Transverse colon (tissue), 4 donors: ENCODE measurements at regions not wholly inside any gene's neighbourhood (a gene's known extent, or its start where the extent isn't known, plus 50 kb on each side); places are given as distances from the start of the nearest gene placed in this dataset.
"Not testable (repeated sequence)": the region's sequence is repeated elsewhere in the genome, so short reads cannot be mapped to it uniquely, and the experiment has no call there.

Source experiments
- DNase-seq: peaks from one replicate; pipeline ENCODE4 v3.0.0-alpha.2; 2019
- H3K27ac ChIP-seq, 4 donors: fragments of 200-600 bp; sonication (generic); 2 replicates each; pipeline ENCODE4 v1.5.1; 2016 to 2018; ENCODE audit warnings: inconsistent platforms in 4 of 4
- H3K27me3 ChIP-seq: fragments of 200-600 bp; sonication (generic); 2 replicates; pipeline ENCODE4 v1.5.1; 2017; ENCODE audit warnings: inconsistent platforms
- H3K36me3 ChIP-seq, 4 donors: fragments of 200-600 bp; sonication (generic); 2 replicates each; pipeline ENCODE4 v1.5.1; 2017 to 2019; ENCODE audit warnings: inconsistent platforms in 4 of 4
- H3K4me1 ChIP-seq, 4 donors: fragments of 200-600 bp; sonication (generic); 2 replicates each; pipeline ENCODE4 v1.5.1; 2017 to 2020; ENCODE audit warnings: inconsistent platforms in 4 of 4
- H3K4me3 ChIP-seq, 4 donors: fragments of 200-600 bp; sonication (generic); 1 replicate in 1 of 4; 2 replicates in 3 of 4; pipeline versions ENCODE4 v1.5.1 to v1.6.1; 2017 to 2019; ENCODE audit warnings: inconsistent platforms in 4 of 4
- H3K9me3 ChIP-seq, 2 donors: fragments of 200-600 bp; sonication (generic); 2 replicates each; pipeline ENCODE4 v1.5.1; 2017 to 2019; ENCODE audit warnings: inconsistent platforms in 2 of 2
- EP300 ChIP-seq: sonication (generic); formaldehyde crosslinking; IDR thresholded peaks from one replicate; pipeline ENCODE4 v1.6.1; 2017; ENCODE audit warnings: antibody characterized with exemption, low read depth
- POLR2A ChIP-seq: fragments of 450-650 bp; IDR thresholded peaks from one replicate; pipeline ENCODE4 v1.6.1; 2016; ENCODE audit warnings: antibody characterized with exemption, mild to moderate bottlenecking, moderate library complexity
- POLR2AphosphoS5 ChIP-seq, 3 donors: sonication (generic); formaldehyde crosslinking; IDR thresholded peaks; one replicate each; pipeline ENCODE4 v1.6.1; 2016; ENCODE audit warnings: antibody characterized with exemption in 3 of 3
- WGBS, 2 donors: methylation state at CpG; one replicate each; pipeline ENCODE4 v1.1.5; 2018; ENCODE audit warnings: low coverage in 1 of 2; 5-methylcytosine and 5-hydroxymethylcytosine counted together
- in situ Hi-C, 4 donors: fragments of 200-750 bp; cut with MboI; loops; one replicate each; pipeline versions ENCODE4 v1.15.0 to v1.15.1; 2017; ENCODE audit warnings: low sequenced_read_pairs in 3 of 4, low pct_ligation_motif_present in 1 of 4, low pct_unique_long_range_greater_than_20kb in 1 of 4
- intact Hi-C: fragments of 100-400 bp; cut with DNase I; formaldehyde crosslinking; loops from one replicate; pipeline ENCODE4 v1.15.1; 2023; ENCODE audit warnings: low total_unique reads
- TF ChIP-seq, protein P1 (sequence below), 5 experiments: fragments of 200-600 bp in 3 of 5; fragments of 450-650 bp in 2 of 5; sonication (generic) in 3 of 5; IDR thresholded peaks; 1 replicate in 2 of 5; 2 replicates in 3 of 5; pipeline ENCODE4 v1.5.1; 2016 to 2017; ENCODE audit warnings: antibody characterized with exemption in 5 of 5, inconsistent platforms in 3 of 5, mild to moderate bottlenecking in 2 of 5, moderate library complexity in 1 of 5

DNA sequence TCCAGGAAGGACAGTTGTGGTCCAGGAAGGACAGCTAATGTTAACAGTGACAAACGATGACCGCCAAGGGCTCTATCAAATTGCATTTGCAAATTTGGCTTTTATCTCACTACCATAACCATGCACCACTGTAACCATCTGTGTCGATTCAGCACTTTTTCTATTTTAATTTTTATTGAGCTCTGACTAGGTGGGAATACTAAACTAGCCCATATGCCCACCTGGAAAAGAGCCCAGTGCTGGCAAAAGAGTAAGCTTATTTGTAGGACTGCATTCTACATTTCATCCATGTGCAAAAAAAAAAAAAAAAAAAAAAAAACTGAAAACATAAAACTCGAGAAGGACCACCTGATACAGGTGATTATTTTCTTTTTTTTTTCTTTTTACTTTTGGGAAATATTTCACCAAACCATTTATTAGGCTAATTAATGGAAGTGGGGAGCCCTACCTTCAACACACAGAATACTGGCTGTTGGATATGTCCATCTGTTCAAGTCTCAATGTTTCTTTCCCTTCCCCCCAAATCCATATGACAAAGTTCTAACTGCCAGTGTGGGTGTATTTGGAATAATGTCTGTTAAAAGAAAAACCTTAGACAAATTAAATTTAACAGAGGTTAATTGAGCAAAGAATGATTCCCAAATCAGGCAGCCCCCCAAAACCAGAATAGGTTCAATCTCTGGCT, 99.5 kb upstream of the MXRA5 start:
- DNase-seq, result no peak
- H3K9me3 ChIP-seq, result no peaks in the 10 kb centered on the region
- WGBS, 2 donors, result 50 to 80% methylated on average over 1 to 4 of the region's 4 CpGs
- no peaks in the 10 kb centered on the region for H3K4me1 ChIP-seq
- H3K27me3 ChIP-seq, result no peaks in the 10 kb centered on the region
- no peak overlapping the region for H3K27ac ChIP-seq
- intact Hi-C loops (no loop called here), in situ Hi-C loops (no loop called here)
- no peak overlapping the region for H3K4me3 ChIP-seq
- TF ChIP-seq POLR2A, result no peak
- no peak for TF ChIP-seq POLR2AphosphoS5 (IDR thresholded peaks at IDR 0.05)
- TF ChIP-seq EP300, result no peak
- TF ChIP-seq, protein P1, sequence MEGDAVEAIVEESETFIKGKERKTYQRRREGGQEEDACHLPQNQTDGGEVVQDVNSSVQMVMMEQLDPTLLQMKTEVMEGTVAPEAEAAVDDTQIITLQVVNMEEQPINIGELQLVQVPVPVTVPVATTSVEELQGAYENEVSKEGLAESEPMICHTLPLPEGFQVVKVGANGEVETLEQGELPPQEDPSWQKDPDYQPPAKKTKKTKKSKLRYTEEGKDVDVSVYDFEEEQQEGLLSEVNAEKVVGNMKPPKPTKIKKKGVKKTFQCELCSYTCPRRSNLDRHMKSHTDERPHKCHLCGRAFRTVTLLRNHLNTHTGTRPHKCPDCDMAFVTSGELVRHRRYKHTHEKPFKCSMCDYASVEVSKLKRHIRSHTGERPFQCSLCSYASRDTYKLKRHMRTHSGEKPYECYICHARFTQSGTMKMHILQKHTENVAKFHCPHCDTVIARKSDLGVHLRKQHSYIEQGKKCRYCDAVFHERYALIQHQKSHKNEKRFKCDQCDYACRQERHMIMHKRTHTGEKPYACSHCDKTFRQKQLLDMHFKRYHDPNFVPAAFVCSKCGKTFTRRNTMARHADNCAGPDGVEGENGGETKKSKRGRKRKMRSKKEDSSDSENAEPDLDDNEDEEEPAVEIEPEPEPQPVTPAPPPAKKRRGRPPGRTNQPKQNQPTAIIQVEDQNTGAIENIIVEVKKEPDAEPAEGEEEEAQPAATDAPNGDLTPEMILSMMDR (IDR thresholded peaks at IDR 0.05), result no peak
- no peaks in the 10 kb centered on the region for H3K36me3 ChIP-seq

DNA sequence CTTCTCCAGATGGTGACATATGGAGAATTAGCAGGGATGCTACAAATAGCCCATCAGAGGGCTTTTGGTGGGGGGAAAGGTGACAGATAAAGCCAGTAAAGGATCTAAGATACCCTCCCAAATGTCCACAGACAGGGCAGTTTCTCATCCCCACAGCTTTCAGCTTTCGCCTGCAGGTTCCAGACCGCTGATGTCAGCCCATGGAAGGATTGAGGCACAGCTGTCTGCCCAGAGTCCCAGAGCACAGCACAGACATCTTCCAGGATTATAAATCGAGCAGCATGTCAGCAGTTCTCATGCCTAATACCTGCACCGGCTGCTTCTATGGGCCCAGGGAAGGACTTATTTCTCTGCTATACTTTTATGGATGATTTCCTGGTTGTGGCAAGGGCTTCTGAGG, 96.7 kb upstream of the MXRA5 start:
- no peak overlapping the region for H3K4me3 ChIP-seq
- DNase-seq, result no peak
- intact Hi-C loops, result no loop called here
- no peaks in the 10 kb centered on the region for H3K27me3 ChIP-seq
- no peaks in the 10 kb centered on the region for H3K9me3 ChIP-seq
- no peaks in the 10 kb centered on the region for H3K4me1 ChIP-seq
- TF ChIP-seq POLR2A (no peak), EP300 (no peak), POLR2AphosphoS5 (IDR thresholded peaks at IDR 0.05) (no peak)
- TF ChIP-seq, protein P1 (IDR thresholded peaks at IDR 0.05), result no peak
- WGBS, 2 donors, result 69% methylated on average over 4 of the region's 4 CpGs; no CpG with 5 or more reads in 1 of the 2 donors
- no peak overlapping the region for H3K27ac ChIP-seq
- in situ Hi-C loops, result no loop called here
- no peaks in the 10 kb centered on the region for H3K36me3 ChIP-seq

DNA sequence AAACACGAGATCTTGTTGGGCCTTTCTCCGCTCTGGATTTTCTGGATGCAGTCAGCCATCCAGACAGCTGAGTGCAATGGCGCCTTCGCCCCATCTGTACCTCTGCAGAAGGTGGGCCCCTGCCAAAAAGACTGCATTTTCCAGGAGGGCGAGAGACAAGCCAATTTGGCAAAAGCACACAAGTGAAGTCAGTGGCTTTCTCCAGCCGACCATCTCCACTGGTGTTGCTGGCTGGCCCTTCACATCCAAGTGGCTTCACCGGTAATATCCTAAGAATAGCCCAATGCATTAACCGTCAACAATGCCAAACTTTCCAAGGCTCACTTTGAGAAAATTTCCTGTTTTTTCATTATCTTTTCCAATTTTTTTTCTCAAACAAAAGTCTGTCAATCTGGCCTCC, 96.2 kb upstream of the MXRA5 start:
- intact Hi-C loops (no loop called here), in situ Hi-C loops (no loop called here)
- WGBS, 2 donors, result 78% methylated on average over 8 of the region's 8 CpGs; no CpG with 5 or more reads in 1 of the 2 donors
- no peaks in the 10 kb centered on the region for H3K4me1 ChIP-seq
- no peaks in the 10 kb centered on the region for H3K27me3 ChIP-seq
- TF ChIP-seq EP300, result no peak
- no peak for TF ChIP-seq POLR2AphosphoS5 (IDR thresholded peaks at IDR 0.05)
- no peak for TF ChIP-seq POLR2A
- TF ChIP-seq, protein P1 (IDR thresholded peaks at IDR 0.05), result no peak
- no peaks in the 10 kb centered on the region for H3K36me3 ChIP-seq
- H3K9me3 ChIP-seq, result no peaks in the 10 kb centered on the region
- H3K27ac ChIP-seq, result no peak overlapping the region
- no peak overlapping the region for H3K4me3 ChIP-seq
- DNase-seq, result no peak

DNA sequence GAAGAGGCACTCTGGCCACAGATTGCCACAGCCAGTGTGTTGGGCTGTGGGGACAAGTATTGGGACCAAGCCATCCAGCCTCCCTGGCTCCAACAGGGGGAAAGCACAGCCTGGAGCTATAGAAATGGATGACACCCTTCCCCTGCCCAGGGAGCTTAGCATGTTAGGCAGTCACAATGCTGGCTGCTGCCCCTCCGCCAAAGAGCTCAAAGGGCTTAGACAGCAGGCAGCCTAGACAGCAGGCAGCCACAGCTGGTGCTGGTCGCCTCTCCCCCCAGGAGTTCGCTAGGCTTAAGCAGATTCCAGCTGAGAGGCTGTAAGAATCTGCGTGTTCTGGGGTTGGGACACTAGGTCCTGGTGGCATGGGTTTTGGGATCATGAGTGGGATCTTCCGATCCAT, 94.5 kb upstream of the MXRA5 start:
- H3K36me3 ChIP-seq, result no peaks in the 10 kb centered on the region
- H3K4me3 ChIP-seq, result no peak overlapping the region
- H3K9me3 ChIP-seq, result no peaks in the 10 kb centered on the region
- no peaks in the 10 kb centered on the region for H3K4me1 ChIP-seq
- in situ Hi-C loops (no loop called here), intact Hi-C loops (no loop called here)
- no peak overlapping the region for H3K27ac ChIP-seq
- no peak for DNase-seq
- TF ChIP-seq POLR2AphosphoS5 (IDR thresholded peaks at IDR 0.05) (no peak), POLR2A (no peak), EP300 (no peak)
- TF ChIP-seq, protein P1 (IDR thresholded peaks at IDR 0.05), result no peak
- no peaks in the 10 kb centered on the region for H3K27me3 ChIP-seq
- WGBS, 2 donors, result 95% methylated on average over 5 of the region's 5 CpGs; no CpG with 5 or more reads in 1 of the 2 donors

DNA sequence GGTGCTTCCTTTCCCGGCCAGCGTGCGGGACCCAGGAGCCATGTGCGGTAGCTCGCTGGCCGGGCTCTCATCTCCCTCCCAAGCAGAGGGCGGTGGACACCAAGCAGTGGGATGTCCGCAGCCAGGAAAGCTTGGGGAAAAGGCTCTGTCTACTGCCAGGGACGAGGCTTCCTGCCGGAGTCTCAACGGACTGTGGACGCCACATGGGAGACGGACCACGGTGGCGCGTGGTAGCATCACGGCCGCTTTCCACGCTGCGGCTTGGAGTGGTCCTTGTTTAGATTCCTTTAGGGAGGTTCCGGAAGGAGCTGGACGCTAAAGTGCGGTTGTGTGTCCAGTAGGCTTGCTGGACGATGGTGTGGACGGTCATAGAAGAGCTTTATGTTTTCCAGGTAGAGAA, 89.5 kb upstream of the MXRA5 start:
- H3K27me3 ChIP-seq, H3K27ac ChIP-seq, intact Hi-C loops, DNase-seq, H3K4me3 ChIP-seq, in situ Hi-C loops, H3K4me1 ChIP-seq, H3K36me3 ChIP-seq, H3K9me3 ChIP-seq: not testable (repeated sequence)
- 97% methylated on average over 14 of the region's 25 CpGs; no CpG with 5 or more reads in 1 of the 2 donors for WGBS, 2 donors
